LoVo (cell line): ENCODE measurements at regions not wholly inside any gene's neighbourhood (a gene's known extent, or its start where the extent isn't known, plus 50 kb on each side); places are given as distances from the start of the nearest gene placed in this dataset.

Source experiments
- DNase-seq: peaks from one replicate; pipeline ENCODE4 v3.0.0-alpha.2; 2016; ENCODE audit warnings: low spot score

- DNase-seq = no peak
Observed at GRCh38 chr21:16307256-16307655, 577.5 kb downstream of the USP25 start.

- no peak for DNase-seq
Observed at GRCh38 chr21:16308269-16308668, 578.5 kb downstream of the USP25 start.

- no peak for DNase-seq
Observed at GRCh38 chr21:16309250-16309971, 579.6 kb downstream of the USP25 start.

- no peak for DNase-seq
Observed at GRCh38 chr21:16310176-16310575, 580.4 kb downstream of the USP25 start.

- no peak for DNase-seq
Observed at GRCh38 chr21:16311229-16311628, 581.4 kb downstream of the USP25 start.

GRCh38 chr21:16312321-16312720 is 582.5 kb downstream of the USP25 start:
- DNase-seq = no peak

GRCh38 chr21:16315223-16315622 is 585.4 kb downstream of the USP25 start:
- DNase-seq = no peak

GRCh38 chr21:16318651-16319300 is 589.0 kb downstream of the USP25 start:
- DNase-seq = no peak

- DNase-seq = no peak
Observed at GRCh38 chr21:16320110-16320509, 590.3 kb downstream of the USP25 start.

- no peak for DNase-seq
Observed at GRCh38 chr21:16322454-16322853, 592.7 kb downstream of the USP25 start.

- no peak for DNase-seq
Observed at GRCh38 chr21:16323596-16323995, 593.8 kb downstream of the USP25 start.

GRCh38 chr21:16324630-16325029 is 594.8 kb downstream of the USP25 start:
- no peak for DNase-seq

GRCh38 chr21:16330082-16330907 is 600.5 kb downstream of the USP25 start:
- DNase-seq = peak; percentile 62

GRCh38 chr21:16330908-16331268 is 601.1 kb downstream of the USP25 start:
- DNase-seq = no peak

GRCh38 chr21:16337266-16337665 is 607.5 kb downstream of the USP25 start:
- DNase-seq = no peak

GRCh38 chr21:16342932-16343331 is 613.1 kb downstream of the USP25 start:
- DNase-seq = no peak

GRCh38 chr21:16343776-16344175 is 614.0 kb downstream of the USP25 start:
- DNase-seq = no peak

- no peak for DNase-seq
Observed at GRCh38 chr21:16345757-16346156, 616.0 kb downstream of the USP25 start.

GRCh38 chr21:16347223-16347622 is 617.4 kb downstream of the USP25 start:
- no peak for DNase-seq

GRCh38 chr21:16353764-16354163 is 624.0 kb downstream of the USP25 start:
- no peak for DNase-seq

GRCh38 chr21:16357994-16358393 is 628.2 kb downstream of the USP25 start:
- no peak for DNase-seq

- DNase-seq = no peak
Observed at GRCh38 chr21:16358784-16359183, 629.0 kb downstream of the USP25 start.

- no peak for DNase-seq
Observed at GRCh38 chr21:16363100-16363499, 633.3 kb downstream of the USP25 start.
